IMR-90 (cell line): ENCODE measurements at regions not wholly inside any gene's neighbourhood (a gene's known extent, or its start where the extent isn't known, plus 50 kb on each side); places are given as distances from the start of the nearest gene placed in this dataset.

Source experiments
- ATAC-seq: fragments of 200-7000 bp; cut with Tn5 transposase; 2 replicates; pipeline ENCODE4 v1.9.1; 2020; ENCODE audit warnings: low read depth, mild to moderate bottlenecking, moderate library complexity
- BruUV-seq: library from RNA; stranded (reverse); fragments of 400-500 nt; replicated peaks from 2 replicates; lab custom pipeline; 2021; lab: Mats Ljungman, UMichigan
- CTCF ChIA-PET: fragments of 300-600 bp; formaldehyde crosslinking; extraction: SDS; loops from one replicate; lab custom pipeline; 2021; ENCODE audit warnings: antibody characterized with exemption; lab: Yijun Ruan, JAX
- POLR2A ChIA-PET: fragments of 300-600 bp; sonication (Branson Sonifier 250); formaldehyde crosslinking; loops from one replicate; lab custom pipeline; 2022; ENCODE audit warnings: antibody characterized with exemption; ENCODE audit not compliant: unreplicated experiment; lab: Charles Lee
- DNase-seq: peaks from one replicate; pipeline ENCODE4 v3.0.0; 2013
- H2AFZ ChIP-seq: replicated peaks from 2 replicates; pipeline ENCODE3; 2013; ENCODE audit warnings: low read length, mild to moderate bottlenecking; ENCODE audit not compliant: poor library complexity
- H2AK5ac ChIP-seq: 2 replicates; pipeline ENCODE4 v1.6.1; 2013; ENCODE audit warnings: low read depth, low read length, inconsistent platforms
- H2AK9ac ChIP-seq: replicated peaks from 2 replicates; pipeline ENCODE3; 2013; ENCODE audit warnings: mild to moderate bottlenecking, low read depth, low read length, moderate library complexity; ENCODE audit not compliant: poor library complexity
- H2BK120ac ChIP-seq: 2 replicates; pipeline ENCODE4 v1.6.1; 2013; ENCODE audit warnings: low read depth, low read length, inconsistent platforms
- H2BK15ac ChIP-seq: 3 replicates; pipeline ENCODE4 v1.6.1; 2013; ENCODE audit warnings: low read depth, low read length, inconsistent platforms
- H2BK20ac ChIP-seq: 2 replicates; pipeline ENCODE4 v1.6.1; 2013; ENCODE audit warnings: low read depth, mild to moderate bottlenecking, inconsistent platforms, low read length, moderate library complexity
- H2BK5ac ChIP-seq: 2 replicates; pipeline ENCODE4 v1.6.1; 2013; ENCODE audit warnings: mild to moderate bottlenecking, low read depth, low read length, inconsistent platforms; ENCODE audit not compliant: poor library complexity, severe bottlenecking
- H3K14ac ChIP-seq: replicated peaks from 2 replicates; pipeline ENCODE4 v1.6.1; 2013; ENCODE audit warnings: low read depth, low read length, inconsistent platforms
- H3K18ac ChIP-seq: 2 replicates; pipeline ENCODE4 v1.6.1; 2013; ENCODE audit warnings: low read depth, low read length, control low read depth
- H3K23ac ChIP-seq: 2 replicates; pipeline ENCODE4 v1.6.1; 2013; ENCODE audit warnings: low read depth, low read length, inconsistent platforms
- H3K27ac ChIP-seq: 2 replicates; pipeline ENCODE4 v1.5.1; 2013; ENCODE audit warnings: mild to moderate bottlenecking, control low read depth, low read length; ENCODE audit not compliant: insufficient read depth
- H3K27me3 ChIP-seq: 2 replicates; pipeline ENCODE4 v1.6.1; 2013; ENCODE audit warnings: low read length; ENCODE audit not compliant: control insufficient read depth, insufficient read depth
- H3K36me3 ChIP-seq: 2 replicates; pipeline ENCODE4 v1.6.1; 2013; ENCODE audit warnings: low read length, mixed read lengths; ENCODE audit not compliant: control insufficient read depth, insufficient read depth
- H3K4ac ChIP-seq: 2 replicates; pipeline ENCODE4 v1.6.1; 2013; ENCODE audit warnings: low read depth, low read length, inconsistent platforms
- H3K4me1 ChIP-seq: 2 replicates; pipeline ENCODE4 v1.6.1; 2013; ENCODE audit warnings: low read length, mixed read lengths; ENCODE audit not compliant: control insufficient read depth, insufficient read depth
- H3K4me2 ChIP-seq: 2 replicates; pipeline ENCODE4 v1.6.1; 2013; ENCODE audit warnings: low read depth, mild to moderate bottlenecking, control low read depth, low read length, moderate library complexity
- H3K4me3 ChIP-seq: 2 replicates; pipeline ENCODE4 v1.5.1; 2013; ENCODE audit warnings: low read depth, mild to moderate bottlenecking, control low read depth, low read length, moderate library complexity; ENCODE audit not compliant: insufficient read depth
- H3K56ac ChIP-seq: 2 replicates; pipeline ENCODE4 v1.6.1; 2013; ENCODE audit warnings: low read length, inconsistent platforms; ENCODE audit not compliant: insufficient read depth; ENCODE audit errors: extremely low read depth
- H3K79me1 ChIP-seq, 2 experiments: 2 replicates each; pipeline ENCODE4 v1.6.1; 2013; ENCODE audit warnings: low read length in 2 of 2, inconsistent platforms in 1 of 2, low read depth in 1 of 2
- H3K9ac ChIP-seq: 2 replicates; pipeline ENCODE4 v1.6.1; 2013; ENCODE audit warnings: low read depth, low read length, control low read depth
- H3K9me1 ChIP-seq: 2 replicates; pipeline ENCODE4 v1.6.1; 2013; ENCODE audit warnings: low read length, inconsistent platforms; ENCODE audit not compliant: insufficient read depth
- H3K9me3 ChIP-seq: 2 replicates; pipeline ENCODE4 v1.6.1; 2013; ENCODE audit warnings: low read length; ENCODE audit not compliant: control insufficient read depth, insufficient read depth
- H4K20me1 ChIP-seq: 2 replicates; pipeline ENCODE4 v1.6.1; 2013; ENCODE audit warnings: low read length, inconsistent platforms; ENCODE audit not compliant: insufficient read depth
- H4K5ac ChIP-seq: 2 replicates; pipeline ENCODE4 v1.6.1; 2013; ENCODE audit warnings: mild to moderate bottlenecking, low read depth, low read length, control low read depth
- H4K8ac ChIP-seq, 2 experiments: 2 replicates each; pipeline ENCODE4 v1.6.1; 2013; ENCODE audit warnings: low read depth in 2 of 2, low read length in 2 of 2, control low read depth in 1 of 2, inconsistent platforms in 1 of 2
- H4K91ac ChIP-seq: 2 replicates; pipeline ENCODE4 v1.6.1; 2013; ENCODE audit warnings: low read depth, low read length, inconsistent platforms; ENCODE audit not compliant: insufficient read depth
- CEBPB ChIP-seq: IDR thresholded peaks from 2 replicates; pipeline ENCODE4 v1.6.1; 2012; ENCODE audit warnings: low read depth, low read length, improper control_type of control experiment
- FOS ChIP-seq: fragments of 150-350 bp; IDR thresholded peaks from 2 replicates; pipeline ENCODE4 v1.6.1; 2016; ENCODE audit warnings: low read depth, low read length
- MAFK ChIP-seq: IDR thresholded peaks from 2 replicates; pipeline ENCODE4 v1.6.1; 2012; ENCODE audit warnings: low read depth, low read length, improper control_type of control experiment
- WGBS, 2 experiments: methylation state at CpG; one replicate each; pipeline versions ENCODE4 v1.1.5 to v1.1.7; 2013; ENCODE audit warnings: missing lambda C conversion rate in 2 of 2; ENCODE audit not compliant: insufficient read length in 1 of 2; ENCODE audit errors: extremely low coverage in 2 of 2; 5-methylcytosine and 5-hydroxymethylcytosine counted together
- dilution Hi-C: fragments of 300-500 bp; cut with HindIII; formaldehyde crosslinking; loops from one replicate; pipeline ENCODE4 v1.14.3; 2018; ENCODE audit warnings: low sequenced_read_pairs; ENCODE audit not compliant: unreplicated experiment
- in situ Hi-C: fragments of 300-500 bp; cut with MboI; formaldehyde crosslinking; loops from 3 replicates; pipeline ENCODE4 v1.14.3; 2019; ENCODE audit warnings: low sequenced_read_pairs, inconsistent platforms, mixed read lengths
- intact Hi-C: fragments of 100-400 bp; cut with micrococcal nuclease; formaldehyde crosslinking; loops from 2 replicates; pipeline ENCODE4 v1.10.0; 2022

GRCh38 chr14:80074900-80075574 lies 136.3 kb downstream of the DIO2 start:
- H3K4me1 ChIP-seq = no peaks in the 10 kb centered on the region
- H3K27me3 ChIP-seq = no peaks in the 10 kb centered on the region

More at GRCh38 chr14:80074900-80075574, 136.3 kb downstream of the DIO2 start:
- Histone ChIP-seq H2BK120ac (no peak overlapping the region), H2AK9ac (no peak overlapping the region), H2BK15ac (no peak overlapping the region), H4K8ac (no peak overlapping the region), H3K9me1 (no peaks in the 10 kb centered on the region), H4K91ac (no peak overlapping the region), H3K18ac (no peak overlapping the region), H4K20me1 (no peaks in the 10 kb centered on the region), H3K23ac (no peak overlapping the region), H4K5ac (no peak overlapping the region), H2AK5ac (no peak overlapping the region), H3K27ac (no peak overlapping the region), H2BK5ac (no peak overlapping the region), H3K4me3 (no peak overlapping the region), H3K56ac (no peak overlapping the region), H3K14ac (no peak overlapping the region), H2BK20ac (no peak overlapping the region), H3K36me3 (no peaks in the 10 kb centered on the region), H3K4me2 (no peak overlapping the region), H3K9me3 (peaks cover 7% of the 10 kb centered on the region), H3K9ac (no peak overlapping the region), H2AFZ (no peak overlapping the region), H3K79me1 (no peaks in the 10 kb centered on the region), H3K4ac (no peak overlapping the region)
- dilution Hi-C loops (no loop called here), intact Hi-C loops (no loop called here), in situ Hi-C loops (loop anchor here (25.0 kb wide), 1 partner anchor 537 kb away; no protein-coding TSS in a partner anchor)
- DNase-seq (peak; percentile 27), ATAC-seq (no peak)
- WGBS, 2 experiments = no CpG with 5 or more reads among the region's 2 CpGs
- TF ChIP-seq MAFK (peak; percentile 99), CEBPB (no peak), FOS (no peak)
- ChIA-PET POLR2A (no interaction called here), CTCF (no interaction called here)
- no TSS peak for BruUV-seq
